H1 (cell line): ENCODE measurements at regions not wholly inside any gene's neighbourhood (a gene's known extent, or its start where the extent isn't known, plus 50 kb on each side); places are given as distances from the start of the nearest gene placed in this dataset.

Source experiments
- CTCF ChIA-PET: fragments of 300-600 bp; sonication (Branson Sonifier 250); formaldehyde crosslinking; loops from one replicate; lab custom pipeline; 2021; ENCODE audit not compliant: partially characterized antibody; lab: Charles Lee
- POLR2A ChIA-PET: fragments of 300-600 bp; sonication (Branson Sonifier 250); formaldehyde crosslinking; loops from one replicate; lab custom pipeline; 2021; ENCODE audit warnings: inconsistent platforms; ENCODE audit not compliant: partially characterized antibody; lab: Charles Lee
- DNase-seq, 2 experiments: peaks; one replicate each; pipeline versions ENCODE4 v3.0.0 to v3.0.0-alpha.2; 2010 to 2022; ENCODE audit warnings: low spot score in 2 of 2, low read depth in 1 of 2, mixed read lengths in 1 of 2
- FAIRE-seq: peaks from 2 replicates; lab custom pipeline; 2011; peaks lifted over from hg19 to GRCh38; lab: Jason Lieb, UNC
- H2AFZ ChIP-seq: 2 replicates; pipeline ENCODE4 v1.8.1; 2012; ENCODE audit warnings: low read length, inconsistent platforms
- H2AK5ac ChIP-seq: 2 replicates; pipeline ENCODE4 v1.6.1; 2013; ENCODE audit warnings: low read depth, low read length
- H2BK120ac ChIP-seq: replicated peaks from 2 replicates; pipeline ENCODE3; 2013; ENCODE audit warnings: low read depth, low read length, inconsistent platforms
- H2BK12ac ChIP-seq: 2 replicates; pipeline ENCODE4 v1.6.1; 2013; ENCODE audit warnings: low read depth, low read length
- H2BK15ac ChIP-seq: 2 replicates; pipeline ENCODE4 v1.6.1; 2013; ENCODE audit warnings: low read length
- H2BK20ac ChIP-seq: 2 replicates; pipeline ENCODE4 v1.6.1; 2013; ENCODE audit warnings: low read length
- H2BK5ac ChIP-seq: 2 replicates; pipeline ENCODE4 v1.6.1; 2013; ENCODE audit warnings: low read depth, low read length
- H3K14ac ChIP-seq: 2 replicates; pipeline ENCODE4 v1.6.1; 2013; ENCODE audit warnings: inconsistent platforms; ENCODE audit not compliant: insufficient read length
- H3K18ac ChIP-seq: 2 replicates; pipeline ENCODE4 v1.6.1; 2013; ENCODE audit warnings: low read length; ENCODE audit errors: extremely low read depth
- H3K23ac ChIP-seq: 2 replicates; pipeline ENCODE4 v1.6.1; 2013; ENCODE audit warnings: inconsistent platforms; ENCODE audit not compliant: insufficient read length
- H3K23me2 ChIP-seq: 2 replicates; pipeline ENCODE4 v1.6.1; 2013; ENCODE audit warnings: low read depth, low read length
- H3K27ac ChIP-seq: 2 replicates; pipeline ENCODE4 v1.6.1; 2011; ENCODE audit warnings: low read depth, low read length, inconsistent platforms
- H3K27me3 ChIP-seq, 4 experiments: replicated peaks in 1 of 4; 1 replicate in 1 of 4; 2 replicates in 3 of 4; pipeline versions ENCODE4 v1.6.1 to v1.8.1; 2011 to 2013; ENCODE audit warnings: low read length in 3 of 4, mild to moderate bottlenecking in 3 of 4, inconsistent platforms in 2 of 4, mixed read lengths in 2 of 4, moderate library complexity in 1 of 4; ENCODE audit not compliant: control insufficient read depth in 3 of 4, insufficient read depth in 3 of 4; ENCODE audit errors: extremely low read depth in 1 of 4
- H3K36me3 ChIP-seq, 4 experiments: 2 replicates each; pipeline versions ENCODE4 v1.6.1 to v1.8.1; 2011 to 2013; ENCODE audit warnings: mild to moderate bottlenecking in 4 of 4, low read length in 3 of 4, moderate library complexity in 2 of 4, control low read depth in 1 of 4, inconsistent platforms in 1 of 4; ENCODE audit not compliant: insufficient read depth in 4 of 4, control insufficient read depth in 2 of 4
- H3K4ac ChIP-seq: replicated peaks from 2 replicates; pipeline ENCODE3; 2013; ENCODE audit warnings: low read length, low read depth, mixed read lengths, inconsistent platforms; ENCODE audit not compliant: insufficient read length
- H3K4me1 ChIP-seq, 4 experiments: replicated peaks in 1 of 4; 1 replicate in 1 of 4; 2 replicates in 3 of 4; pipeline versions ENCODE4 v1.6.1 to v1.8.1; 2011 to 2013; ENCODE audit warnings: low read length in 3 of 4, inconsistent platforms in 2 of 4, mixed read lengths in 1 of 4; ENCODE audit not compliant: insufficient read depth in 4 of 4, control insufficient read depth in 3 of 4
- H3K4me2 ChIP-seq, 2 experiments: 2 replicates each; pipeline versions ENCODE4 v1.6.1 to v1.8.1; 2011 to 2013; ENCODE audit warnings: low read depth in 2 of 2, low read length in 2 of 2, control low read depth in 1 of 2, inconsistent platforms in 1 of 2, mild to moderate bottlenecking in 1 of 2; ENCODE audit not compliant: insufficient read depth in 1 of 2
- H3K4me3 ChIP-seq, 4 experiments: fragments of 200-600, 300-600 bp in 1 of 4; sonication (generic), shearing (Covaris generic), sonication (Bioruptor Twin) in 1 of 4; 2 replicates each; pipeline versions ENCODE4 v1.5.1 to v1.8.1; 2011 to 2016; ENCODE audit warnings: low read length in 4 of 4, low read depth in 3 of 4, control low read depth in 2 of 4, inconsistent platforms in 2 of 4, mild to moderate bottlenecking in 2 of 4, mixed read lengths in 1 of 4, moderate library complexity in 1 of 4; ENCODE audit not compliant: insufficient read depth in 2 of 4; ENCODE audit errors: extremely low read depth in 1 of 4
- H3K56ac ChIP-seq: replicated peaks from 2 replicates; pipeline ENCODE3; 2013; ENCODE audit warnings: low read depth, mild to moderate bottlenecking, mixed read lengths, low read length, inconsistent platforms; ENCODE audit not compliant: insufficient read length
- H3K79me1 ChIP-seq: 2 replicates; pipeline ENCODE4 v1.6.1; 2013; ENCODE audit warnings: low read depth, low read length, control low read depth
- H3K79me2 ChIP-seq, 2 experiments: 2 replicates each; pipeline versions ENCODE4 v1.6.1 to v1.8.1; 2012 to 2013; ENCODE audit warnings: low read length in 2 of 2, mild to moderate bottlenecking in 2 of 2, inconsistent platforms in 1 of 2; ENCODE audit not compliant: insufficient read depth in 2 of 2, control insufficient read depth in 1 of 2
- H3K9ac ChIP-seq, 4 experiments: replicated peaks in 1 of 4; 1 replicate in 1 of 4; 2 replicates in 3 of 4; pipeline versions ENCODE4 v1.6.1 to v1.8.1; 2011 to 2013; ENCODE audit warnings: low read depth in 3 of 4, low read length in 3 of 4, control low read depth in 2 of 4, mild to moderate bottlenecking in 2 of 4, moderate library complexity in 2 of 4, inconsistent platforms in 1 of 4; ENCODE audit errors: extremely low read depth in 1 of 4
- H3K9me3 ChIP-seq, 2 experiments: 2 replicates each; pipeline versions ENCODE4 v1.6.1 to v1.8.1; 2012 to 2013; ENCODE audit warnings: mild to moderate bottlenecking in 2 of 2, moderate library complexity in 2 of 2, control low read depth in 1 of 2, inconsistent platforms in 1 of 2, low read depth in 1 of 2, low read length in 1 of 2, mixed read lengths in 1 of 2; ENCODE audit not compliant: insufficient read depth in 2 of 2
- H4K20me1 ChIP-seq, 2 experiments: replicated peaks in 1 of 2; 2 replicates each; pipeline versions ENCODE3 to v1.8.1; 2011 to 2013; ENCODE audit warnings: inconsistent platforms in 2 of 2, low read length in 2 of 2, mild to moderate bottlenecking in 1 of 2; ENCODE audit not compliant: insufficient read depth in 2 of 2, control insufficient read depth in 1 of 2
- H4K5ac ChIP-seq: 2 replicates; pipeline ENCODE4 v1.6.1; 2013; ENCODE audit warnings: low read length, low read depth, mixed read lengths, inconsistent platforms; ENCODE audit not compliant: insufficient read length
- H4K8ac ChIP-seq: 2 replicates; pipeline ENCODE4 v1.8.0; 2013; ENCODE audit warnings: mild to moderate bottlenecking, moderate library complexity, low read length, inconsistent platforms; ENCODE audit not compliant: insufficient read depth; ENCODE audit errors: extremely low read depth
- H4K91ac ChIP-seq: replicated peaks from 2 replicates; pipeline ENCODE3; 2013; ENCODE audit warnings: low read length, mixed read lengths, inconsistent platforms; ENCODE audit not compliant: insufficient read length
- BCL11A ChIP-seq, 2 experiments: IDR thresholded peaks; one replicate each; pipeline ENCODE4 v1.6.1; 2011; ENCODE audit warnings: low read depth in 2 of 2, low read length in 2 of 2, mild to moderate bottlenecking in 2 of 2
- CEBPB ChIP-seq: IDR thresholded peaks from 2 replicates; pipeline ENCODE4 v1.6.1; 2012; ENCODE audit warnings: low read depth, low read length
- CHD2 ChIP-seq: IDR thresholded peaks from 2 replicates; pipeline ENCODE4 v1.6.1; 2012; ENCODE audit warnings: low read length, improper control_type of control experiment
- EZH2 ChIP-seq: fragments of 200-600 bp; sonication (generic); IDR thresholded peaks from 2 replicates; pipeline ENCODE4 v1.7.1; 2012; ENCODE audit warnings: low read depth, mild to moderate bottlenecking, moderate library complexity, low read length, inconsistent platforms; ENCODE audit not compliant: severe bottlenecking
- GTF2F1 ChIP-seq: IDR thresholded peaks from 2 replicates; pipeline ENCODE4 v1.6.1; 2012; ENCODE audit warnings: low read depth, low read length, improper control_type of control experiment, borderline replicate concordance
- HDAC2 ChIP-seq, 2 experiments: fragments of 300-600 bp in 1 of 2; sonication (generic) in 1 of 2; IDR thresholded peaks; 2 replicates each; pipeline ENCODE4 v1.6.1; 2011 to 2012; ENCODE audit warnings: low read depth in 2 of 2, low read length in 2 of 2, mild to moderate bottlenecking in 2 of 2, moderate library complexity in 2 of 2, borderline replicate concordance in 1 of 2, inconsistent platforms in 1 of 2
- NANOG ChIP-seq: IDR thresholded peaks from 2 replicates; pipeline ENCODE4 v1.6.1; 2011; ENCODE audit warnings: low read length, low read depth, mild to moderate bottlenecking, inconsistent platforms; ENCODE audit not compliant: insufficient read depth, poor library complexity, severe bottlenecking
- POU5F1 ChIP-seq: IDR thresholded peaks from 2 replicates; pipeline ENCODE4 v1.6.1; 2011; ENCODE audit warnings: low read depth, mild to moderate bottlenecking, low read length, moderate library complexity
- RFX5 ChIP-seq: IDR thresholded peaks from 2 replicates; pipeline ENCODE4 v1.6.1; 2011; ENCODE audit warnings: low read depth, low read length, improper control_type of control experiment, borderline replicate concordance
- SAP30 ChIP-seq: fragments of 300-600 bp; sonication (generic); IDR thresholded peaks from 2 replicates; pipeline ENCODE4 v1.7.1; 2012; ENCODE audit warnings: low read length, moderate library complexity, mild to moderate bottlenecking, inconsistent platforms; ENCODE audit not compliant: insufficient read depth, insufficient replicate concordance
- TAF1 ChIP-seq: IDR thresholded peaks from 2 replicates; pipeline ENCODE4 v1.6.1; 2011; ENCODE audit warnings: mild to moderate bottlenecking, low read depth, low read length
- TEAD4 ChIP-seq: IDR thresholded peaks from 2 replicates; pipeline ENCODE4 v1.6.1; 2012; ENCODE audit warnings: low read depth, low read length, inconsistent platforms, mixed read lengths
- WGBS, 2 experiments: shearing (Covaris generic) in 1 of 2; methylation state at CpG; one replicate each; pipeline versions ENCODE4 v1.1.6 to v1.1.7; 2013 to 2015; ENCODE audit warnings: low lambda C conversion rate in 2 of 2, mixed read lengths in 2 of 2, inconsistent platforms in 1 of 2, low coverage in 1 of 2, missing lambda C conversion rate in 1 of 2; ENCODE audit not compliant: insufficient replicate concordance in 2 of 2, insufficient coverage in 1 of 2, insufficient read length in 1 of 2; ENCODE audit errors: extremely low coverage in 1 of 2, missing lambda C conversion rate in 1 of 2; 5-methylcytosine and 5-hydroxymethylcytosine counted together
- TF ChIP-seq, protein P1 (sequence below): IDR thresholded peaks from 2 replicates; pipeline ENCODE4 v1.6.1; 2012; ENCODE audit warnings: low read length, inconsistent platforms

DNA sequence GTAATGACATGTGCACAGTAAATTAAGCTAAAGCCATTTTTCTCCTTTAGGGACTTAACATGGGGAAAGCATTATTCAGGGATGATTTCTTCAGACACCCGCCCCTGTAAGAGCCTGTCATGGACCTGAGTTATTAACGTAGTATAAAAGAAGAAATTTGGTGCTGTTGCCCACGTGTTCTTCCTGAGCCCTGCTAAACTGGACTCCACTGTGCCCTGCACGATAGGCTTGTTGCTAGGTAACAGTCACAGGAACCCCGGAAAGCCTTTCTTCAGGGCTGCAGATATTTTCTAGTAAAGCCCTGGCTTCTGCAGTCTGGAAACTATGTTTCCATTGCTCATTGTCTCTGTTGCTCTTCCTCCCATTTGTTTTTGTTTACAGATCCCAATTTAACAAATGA lies 157.9 kb downstream of the LRRC30 start:
- Histone ChIP-seq H4K91ac (no peak overlapping the region), H3K36me3 (no peaks in the 10 kb centered on the region), H3K27me3 (no peaks in the 10 kb centered on the region), H2BK120ac (no peak overlapping the region), H3K56ac (no peak overlapping the region), H3K23me2 (no peaks in the 10 kb centered on the region; the same call in 1 of the 2 replicates), H3K79me1 (no peaks in the 10 kb centered on the region), H3K4me1 (no peaks in the 10 kb centered on the region), H3K4me2 (no peak overlapping the region), H2AK5ac (no peak overlapping the region), H3K4me3 (no peak overlapping the region), H3K9me3 (no peaks in the 10 kb centered on the region), H2BK15ac (no peak overlapping the region), H2AFZ (0 out of 2 replicates have a peak overlapping the region, but pooled peaks have one; percentile 12), H2BK5ac (no peak overlapping the region), H3K27ac (no peak overlapping the region), H3K4ac (no peak overlapping the region), H4K5ac (no peak overlapping the region), H4K8ac (no peak overlapping the region), H3K14ac (no peak overlapping the region), H2BK12ac (no peak overlapping the region), H4K20me1 (no peaks in the 10 kb centered on the region), H2BK20ac (no peak overlapping the region), H3K18ac (no peak overlapping the region), H3K9ac (no peak overlapping the region), H3K79me2 (no peaks in the 10 kb centered on the region), H3K23ac (no peak overlapping the region)
- ChIA-PET CTCF (no interaction called here), POLR2A (interaction anchor here (0.6 kb wide), 1 partner anchor 30 kb away, joined by 4 read pairs; no protein-coding TSS in a partner anchor)
- 78% methylated on average over 5 of the region's 5 CpGs; no CpG with 5 or more reads in 1 of the 2 experiments for WGBS, 2 experiments
- FAIRE-seq = no peak
- no peak for DNase-seq
- TF ChIP-seq GTF2F1 (no peak), SAP30 (no peak), CEBPB (no peak), CHD2 (no peak), HDAC2 (IDR thresholded peaks at IDR 0.05; ENCODE audit: borderline replicate concordance in 1 of 2, low read depth in 2 of 2, low read length in 2 of 2) (no peak), EZH2 (no peak), TEAD4 (no peak), BCL11A (IDR thresholded peaks at IDR 0.05; ENCODE audit: low read depth in 2 of 2, low read length in 2 of 2) (no peak), POU5F1 (no peak), TAF1 (no peak), NANOG (no peak), RFX5 (no peak)
- TF ChIP-seq, protein P1, sequence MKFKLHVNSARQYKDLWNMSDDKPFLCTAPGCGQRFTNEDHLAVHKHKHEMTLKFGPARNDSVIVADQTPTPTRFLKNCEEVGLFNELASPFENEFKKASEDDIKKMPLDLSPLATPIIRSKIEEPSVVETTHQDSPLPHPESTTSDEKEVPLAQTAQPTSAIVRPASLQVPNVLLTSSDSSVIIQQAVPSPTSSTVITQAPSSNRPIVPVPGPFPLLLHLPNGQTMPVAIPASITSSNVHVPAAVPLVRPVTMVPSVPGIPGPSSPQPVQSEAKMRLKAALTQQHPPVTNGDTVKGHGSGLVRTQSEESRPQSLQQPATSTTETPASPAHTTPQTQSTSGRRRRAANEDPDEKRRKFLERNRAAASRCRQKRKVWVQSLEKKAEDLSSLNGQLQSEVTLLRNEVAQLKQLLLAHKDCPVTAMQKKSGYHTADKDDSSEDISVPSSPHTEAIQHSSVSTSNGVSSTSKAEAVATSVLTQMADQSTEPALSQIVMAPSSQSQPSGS = no peak
